ENCODE measurements at regions not wholly inside any gene's neighbourhood (a gene's known extent, or its start where the extent isn't known, plus 50 kb on each side); places are given as distances from the start of the nearest gene placed in this dataset.
A peak's percentile ranks its signal among the peaks of the same experiment; 100 is the strongest.

- no peak for ATAC-seq
- DNase-seq (ENCODE audit: low spot score) = no peak
These were observed 116.7 kb downstream of the EDEM1 start for GRCh38 chr3:5304188-5304587.

GRCh38 chr3:5304789-5305683 lies 117.5 kb downstream of the EDEM1 start:
- peak; percentile 46 for DNase-seq (ENCODE audit: low spot score)

GRCh38 chr3:5305684-5305989 lies 118.1 kb downstream of the EDEM1 start:
- DNase-seq (ENCODE audit: low spot score) (no peak), ATAC-seq (no peak)

More at GRCh38 chr3:5304789-5305683, 117.5 kb downstream of the EDEM1 start:
- ATAC-seq = peak; percentile 90

GRCh38 chr3:5309171-5309570 lies 121.7 kb downstream of the EDEM1 start:
- ATAC-seq (no peak), DNase-seq (ENCODE audit: low spot score) (no peak)

GRCh38 chr3:5309602-5310001 lies 122.1 kb downstream of the EDEM1 start:
- DNase-seq (ENCODE audit: low spot score) = no peak
- ATAC-seq = no peak

GRCh38 chr3:5310509-5310908 lies 123.0 kb downstream of the EDEM1 start:
- DNase-seq (ENCODE audit: low spot score) (no peak), ATAC-seq (no peak)

GRCh38 chr3:5312290-5312689 lies 124.8 kb downstream of the EDEM1 start:
- DNase-seq (ENCODE audit: low spot score) (no peak), ATAC-seq (no peak)

- no peak for DNase-seq (ENCODE audit: low spot score)
- ATAC-seq = no peak
These were observed 127.4 kb downstream of the EDEM1 start for GRCh38 chr3:5314897-5315296.

- DNase-seq (ENCODE audit: low spot score) = no peak
- no peak for ATAC-seq
These were observed 130.1 kb downstream of the EDEM1 start for GRCh38 chr3:5317557-5317956.

- DNase-seq (ENCODE audit: low spot score) (no peak), ATAC-seq (no peak)
These were observed 131.9 kb downstream of the EDEM1 start for GRCh38 chr3:5319454-5319853.

GRCh38 chr3:5321666-5322340 lies 134.3 kb downstream of the EDEM1 start:
- no peak for DNase-seq (ENCODE audit: low spot score)
- ATAC-seq = no peak

GRCh38 chr3:5324780-5325179 lies 137.3 kb downstream of the EDEM1 start:
- DNase-seq (ENCODE audit: low spot score) = no peak

GRCh38 chr3:5330152-5330810 lies 142.8 kb downstream of the EDEM1 start:
- ATAC-seq = no peak
- DNase-seq (ENCODE audit: low spot score) = no peak

More at GRCh38 chr3:5324780-5325179, 137.3 kb downstream of the EDEM1 start:
- ATAC-seq = no peak

- ATAC-seq (no peak), DNase-seq (ENCODE audit: low spot score) (no peak)
These were observed 144.2 kb downstream of the EDEM1 start for GRCh38 chr3:5331567-5332269.

- no peak for DNase-seq (ENCODE audit: low spot score)
- ATAC-seq = no peak
These were observed 144.9 kb downstream of the EDEM1 start for GRCh38 chr3:5332270-5332956.

GRCh38 chr3:5339967-5340535 lies 152.5 kb downstream of the EDEM1 start:
- ATAC-seq = no peak
- no peak for DNase-seq (ENCODE audit: low spot score)

GRCh38 chr3:5341610-5342009 lies 154.1 kb downstream of the EDEM1 start:
- DNase-seq (ENCODE audit: low spot score) (no peak), ATAC-seq (no peak)

- DNase-seq (ENCODE audit: low spot score) (no peak), ATAC-seq (no peak)
These were observed 156.0 kb downstream of the EDEM1 start for GRCh38 chr3:5343459-5343858.

GRCh38 chr3:5344707-5345106 lies 157.2 kb downstream of the EDEM1 start:
- ATAC-seq (no peak), DNase-seq (ENCODE audit: low spot score) (no peak)

GRCh38 chr3:5347486-5347885 lies 160.0 kb downstream of the EDEM1 start:
- DNase-seq (ENCODE audit: low spot score) = no peak
- no peak for ATAC-seq
